ENCODE measurements at regions not wholly inside any gene's neighbourhood (a gene's known extent, or its start where the extent isn't known, plus 50 kb on each side); places are given as distances from the start of the nearest gene placed in this dataset.

GRCh38 chr1:24983006-24983680, 53.1 kb upstream of the RUNX3 start:
- DNase-seq: no peak

- no peak for DNase-seq
Measured at GRCh38 chr1:24981631-24982005, 51.5 kb upstream of the RUNX3 start.

- no peak for DNase-seq
Measured at GRCh38 chr1:24980836-24981630, 51.0 kb upstream of the RUNX3 start.
